OCI-LY7 (cell line): ENCODE measurements at regions not wholly inside any gene's neighbourhood (a gene's known extent, or its start where the extent isn't known, plus 50 kb on each side); places are given as distances from the start of the nearest gene placed in this dataset.

Experiments
- CTCF ChIP-seq: fragments of 200-600 bp; sonication (generic); conservative IDR thresholded peaks from 2 replicates; pipeline ENCODE4 v1.5.1; 2014; ENCODE audit warnings: mild to moderate bottlenecking, antibody characterized with exemption, low read length, moderate library complexity, mixed read lengths
- EZH2phosphoT487 ChIP-seq: fragments of 200-600 bp; sonication (generic); IDR thresholded peaks from 2 replicates; pipeline ENCODE4 v1.6.1; 2018; ENCODE audit warnings: low read depth, borderline replicate concordance, mild to moderate bottlenecking, mixed run types, antibody characterized with exemption, low read length, moderate library complexity, mixed read lengths

GRCh38 chr20:17882834-17883591 lies 85.6 kb downstream of the SNX5 start:
- TF ChIP-seq CTCF = no peak
- no peak for TF ChIP-seq EZH2phosphoT487
